BJ (cell line): ENCODE measurements at regions not wholly inside any gene's neighbourhood (a gene's known extent, or its start where the extent isn't known, plus 50 kb on each side); places are given as distances from the start of the nearest gene placed in this dataset.

Experiments used
- CTCF ChIA-PET: fragments of 350-600 bp; formaldehyde crosslinking; extraction: SDS; loops from one replicate; lab custom pipeline; 2021; ENCODE audit warnings: antibody characterized with exemption, inconsistent platforms; lab: Yijun Ruan, JAX
- POLR2A ChIA-PET: fragments of 300-600 bp; sonication (Branson Sonifier 250); formaldehyde crosslinking; extraction: SDS; loops from one replicate; lab custom pipeline; 2021; ENCODE audit warnings: antibody characterized with exemption; lab: Charles Lee
- DNase-seq: peaks from one replicate; pipeline ENCODE4 v3.0.0-alpha.2; 2011; ENCODE audit warnings: low read depth
- H3K27me3 ChIP-seq: 2 replicates; pipeline ENCODE4 v1.6.0; 2011; ENCODE audit warnings: low read length; ENCODE audit not compliant: control insufficient read depth, insufficient read depth
- H3K36me3 ChIP-seq: 2 replicates; pipeline ENCODE4 v1.5.1; 2011; ENCODE audit warnings: low read length; ENCODE audit not compliant: control insufficient read depth, insufficient read depth
- H3K4me3 ChIP-seq: 2 replicates; pipeline ENCODE4 v1.5.1; 2011; ENCODE audit warnings: low read depth, mild to moderate bottlenecking, control low read depth, low read length
- CTCF ChIP-seq: IDR thresholded peaks from 2 replicates; pipeline ENCODE4 v1.5.1; 2011; ENCODE audit warnings: low read depth, mild to moderate bottlenecking, control low read depth, inconsistent platforms, low read length, moderate library complexity; ENCODE audit not compliant: insufficient read depth

- H3K36me3 ChIP-seq = no peaks in the 10 kb centered on the region
- TF ChIP-seq CTCF = no peak
- H3K4me3 ChIP-seq = no peak overlapping the region
- ChIA-PET POLR2A (no interaction called here), CTCF (interaction anchor here (1.3 kb wide), 1 partner anchor 10 kb away, joined by 4 read pairs; no protein-coding TSS in a partner anchor)
- H3K27me3 ChIP-seq = no peaks in the 10 kb centered on the region
- DNase-seq = no peak
These were observed 912.0 kb downstream of the GALC start for GRCh38 chr14:87081004-87081403.

- no peak for TF ChIP-seq CTCF
- DNase-seq = no peak
- H3K4me3 ChIP-seq = no peak overlapping the region
- ChIA-PET CTCF (no interaction called here), POLR2A (no interaction called here)
- no peaks in the 10 kb centered on the region for H3K27me3 ChIP-seq
- no peaks in the 10 kb centered on the region for H3K36me3 ChIP-seq
These were observed 912.8 kb downstream of the GALC start for GRCh38 chr14:87080146-87080545.

GRCh38 chr14:87079416-87079815 is 913.6 kb downstream of the GALC start:
- Histone ChIP-seq H3K4me3 (no peak overlapping the region), H3K36me3 (no peaks in the 10 kb centered on the region), H3K27me3 (no peaks in the 10 kb centered on the region)
- ChIA-PET POLR2A (no interaction called here), CTCF (interaction anchor here (1.2 kb wide), 1 partner anchor 67 kb away, joined by 3 read pairs; no protein-coding TSS in a partner anchor)
- TF ChIP-seq CTCF = no peak
- DNase-seq = no peak

- POLR2A ChIA-PET = no interaction called here
- no peak for DNase-seq
- no peaks in the 10 kb centered on the region for H3K27me3 ChIP-seq
- CTCF ChIA-PET = no interaction called here
- no peak overlapping the region for H3K4me3 ChIP-seq
- TF ChIP-seq CTCF = no peak
- no peaks in the 10 kb centered on the region for H3K36me3 ChIP-seq
These were observed 916.1 kb downstream of the GALC start for GRCh38 chr14:87076922-87077321.

- Histone ChIP-seq H3K36me3 (no peaks in the 10 kb centered on the region), H3K4me3 (no peak overlapping the region), H3K27me3 (no peaks in the 10 kb centered on the region)
- TF ChIP-seq CTCF = no peak
- ChIA-PET POLR2A (no interaction called here), CTCF (interaction anchor here (0.6 kb wide), 1 partner anchor 620 kb away, joined by 5 read pairs; no protein-coding TSS in a partner anchor)
- DNase-seq = no peak
These were observed 916.8 kb downstream of the GALC start for GRCh38 chr14:87076146-87076545.
